HG03565 (cell line): ENCODE measurements at regions not wholly inside any gene's neighbourhood (a gene's known extent, or its start where the extent isn't known, plus 50 kb on each side); places are given as distances from the start of the nearest gene placed in this dataset.
A peak's percentile ranks its signal among the peaks of the same experiment; 100 is the strongest.

Source experiments
- ATAC-seq: cut with Tn5 transposase; IDR thresholded peaks from one replicate; pipeline ENCODE4 v1.9.1; 2021; ENCODE audit warnings: mild to moderate bottlenecking, moderate library complexity; ENCODE audit not compliant: unreplicated experiment

DNA sequence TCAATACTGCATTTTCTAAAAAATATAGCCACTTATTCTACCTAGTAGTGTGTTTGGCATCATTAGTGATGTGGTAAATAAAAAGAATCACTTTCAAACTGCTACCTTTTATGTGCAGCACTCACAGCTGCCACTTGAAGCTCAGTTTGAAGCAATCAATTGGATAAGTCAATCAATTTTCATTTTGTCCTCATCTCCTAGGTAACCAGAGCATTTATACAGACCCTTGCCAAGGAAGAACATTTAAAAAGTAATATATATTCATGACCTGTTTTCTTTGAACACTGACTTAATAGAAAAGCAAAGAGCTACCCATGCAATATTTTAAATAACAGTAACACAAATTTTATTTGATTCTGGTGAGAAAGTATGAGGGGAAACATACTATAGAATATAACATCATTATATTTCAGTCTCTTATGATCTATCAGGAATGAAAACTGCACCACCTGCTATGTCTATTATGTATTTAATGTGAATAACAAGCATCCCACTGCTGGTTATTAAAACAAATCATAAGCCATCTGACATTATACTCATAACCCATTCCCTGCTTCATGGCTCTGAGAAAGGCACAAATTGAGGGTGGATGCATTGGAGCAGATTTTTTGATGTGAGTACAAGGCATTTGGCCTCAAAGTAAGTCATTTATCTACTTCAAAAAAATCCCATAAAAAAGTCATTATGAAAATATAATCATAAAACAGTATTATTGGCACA, 168.4 kb upstream of the C21orf91 start:
- no peak for ATAC-seq

DNA sequence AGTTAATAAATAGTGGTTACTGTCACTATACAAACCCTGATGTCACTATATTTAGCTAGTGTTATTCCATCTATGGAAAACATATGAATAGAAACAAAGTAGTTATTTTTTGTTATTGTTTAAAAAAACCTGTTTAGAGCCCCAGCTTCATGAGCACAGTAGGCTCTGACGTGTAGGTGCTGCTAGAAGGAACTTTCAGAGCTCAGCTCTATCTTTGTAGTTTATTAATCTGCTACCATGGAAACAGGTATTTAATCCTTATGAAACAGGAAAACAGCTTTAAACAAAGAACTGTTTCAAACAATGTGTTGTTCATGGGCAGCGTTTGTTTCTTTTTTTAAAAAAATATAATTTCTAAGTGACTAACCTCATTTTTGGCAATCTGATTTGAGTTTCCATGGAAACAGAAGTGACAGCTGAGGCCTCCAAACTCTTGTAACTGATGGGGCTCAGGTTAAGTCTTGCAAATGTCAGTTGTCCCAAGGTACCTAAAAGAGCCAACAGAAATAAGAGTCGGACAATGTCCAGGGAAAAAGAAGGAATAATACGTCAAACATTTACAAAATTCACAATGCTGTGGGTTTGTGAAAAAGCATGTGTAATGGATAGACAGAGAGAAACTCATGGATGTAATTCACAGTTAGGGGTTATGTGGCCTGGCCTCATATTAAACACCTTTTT, 162.0 kb upstream of the C21orf91 start:
- no peak for ATAC-seq

DNA sequence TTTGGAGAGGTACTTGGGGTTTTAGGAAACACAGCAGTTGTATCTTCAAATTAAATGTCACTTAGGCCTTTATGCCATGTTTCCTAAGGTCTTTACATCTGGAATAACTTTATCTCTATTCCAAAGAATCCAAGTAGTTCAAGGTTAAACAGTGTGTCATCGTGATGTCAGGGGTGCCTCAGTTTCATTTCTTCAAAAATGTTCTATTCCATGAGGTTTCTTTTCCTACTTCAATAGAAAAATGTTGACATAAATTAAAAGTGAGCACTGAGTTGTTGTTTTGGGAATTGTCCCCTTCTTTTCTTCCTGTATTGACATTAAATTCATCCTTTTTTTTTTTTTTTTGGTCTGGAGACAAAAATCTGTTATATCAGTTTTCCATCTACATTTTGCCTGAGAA, 160.6 kb upstream of the C21orf91 start:
- no peak for ATAC-seq

DNA sequence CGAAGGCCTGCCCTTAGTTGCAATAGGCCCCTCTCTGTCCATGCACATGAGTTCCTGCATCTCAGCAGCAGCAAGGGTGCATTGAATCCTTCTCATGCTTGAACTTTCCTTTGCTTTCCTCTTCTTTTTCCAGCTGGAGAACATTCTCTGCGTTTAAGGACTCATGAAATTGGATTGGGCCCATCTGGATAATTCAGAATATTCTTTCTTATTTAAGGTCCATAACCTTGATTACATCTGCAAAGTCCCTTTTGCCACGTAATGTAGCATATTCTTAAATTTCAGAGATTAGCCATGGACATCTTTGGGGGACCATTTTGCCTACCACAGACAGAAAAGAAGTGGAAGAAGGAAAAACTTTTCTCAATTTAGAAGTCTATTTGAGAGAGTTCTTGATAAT, 159.7 kb upstream of the C21orf91 start:
- no peak for ATAC-seq

DNA sequence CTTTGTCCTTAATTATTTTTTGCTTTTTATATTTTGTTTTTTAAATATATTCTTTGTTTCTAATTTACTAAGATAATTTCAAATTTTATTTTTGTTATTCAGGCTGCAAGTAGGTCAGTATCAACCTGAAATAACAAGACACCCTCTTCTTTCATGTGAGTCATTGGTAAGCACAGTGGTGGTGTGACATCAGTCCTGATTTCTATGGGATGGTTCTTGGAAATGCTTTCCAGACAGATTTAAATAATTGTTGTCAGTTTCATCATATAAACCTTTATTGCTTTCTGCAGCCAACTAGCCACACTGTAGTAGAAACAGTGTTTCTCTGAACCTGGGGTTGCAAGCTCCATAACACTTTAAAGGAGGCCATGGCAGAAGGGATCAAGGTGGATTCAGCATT, 157.5 kb upstream of the C21orf91 start:
- no peak for ATAC-seq

DNA sequence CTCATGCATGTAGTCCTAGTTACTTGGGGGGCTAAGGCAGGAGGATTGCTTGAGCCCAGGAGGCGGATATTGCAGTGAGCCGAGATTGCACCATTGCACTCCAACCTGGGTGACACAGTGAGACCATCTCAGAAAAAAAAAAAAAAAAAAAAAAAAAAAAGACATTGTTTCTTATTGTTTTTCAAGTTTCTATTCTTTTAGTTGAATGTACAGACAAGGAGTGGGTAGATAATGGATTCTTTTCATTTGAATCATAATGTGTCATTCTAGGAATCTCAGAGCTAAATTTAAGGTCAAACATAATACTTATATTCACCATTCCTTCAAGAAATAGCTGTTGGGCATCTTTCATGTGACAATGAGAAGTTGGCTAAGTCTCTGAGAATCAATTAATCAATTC, 157.0 kb upstream of the C21orf91 start:
- no peak for ATAC-seq

DNA sequence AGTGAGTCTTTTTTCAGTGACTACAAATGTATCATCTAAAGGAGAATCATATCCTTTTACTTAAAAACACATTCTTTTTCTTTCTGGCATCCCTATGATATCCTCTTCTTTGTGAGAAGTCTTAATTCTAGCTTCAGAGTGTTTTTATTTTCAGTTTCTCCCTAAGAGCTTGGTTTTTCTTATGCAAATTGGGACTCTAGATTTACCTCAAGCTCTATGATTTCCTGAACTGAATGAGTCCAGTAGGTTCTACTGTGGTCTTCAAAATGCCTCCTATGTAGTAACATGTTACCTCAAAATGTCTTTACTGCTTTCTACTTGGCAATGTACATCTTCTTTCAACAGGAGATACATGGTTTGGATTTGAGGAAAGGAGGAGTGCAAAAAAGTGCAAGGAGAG, 148.2 kb upstream of the C21orf91 start:
- no peak for ATAC-seq

DNA sequence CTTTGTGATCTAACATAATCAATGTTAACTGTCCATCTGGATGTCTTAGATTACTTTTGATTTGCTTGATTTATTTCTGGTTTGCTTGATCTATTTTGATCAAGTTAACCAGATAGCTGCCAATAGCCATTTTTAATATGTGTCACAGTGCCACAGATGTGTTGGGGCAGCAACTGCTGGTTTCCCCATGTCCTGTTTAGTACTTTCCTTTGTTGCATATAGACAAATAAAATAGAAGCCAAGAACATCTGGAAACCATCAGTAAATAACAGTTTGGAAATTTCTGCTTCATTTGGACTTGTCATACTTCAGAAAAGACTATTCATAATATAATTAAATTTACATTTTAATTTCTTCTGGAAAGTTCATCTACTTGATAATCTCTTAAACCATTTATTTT, 145.6 kb upstream of the C21orf91 start:
- ATAC-seq: no peak

DNA sequence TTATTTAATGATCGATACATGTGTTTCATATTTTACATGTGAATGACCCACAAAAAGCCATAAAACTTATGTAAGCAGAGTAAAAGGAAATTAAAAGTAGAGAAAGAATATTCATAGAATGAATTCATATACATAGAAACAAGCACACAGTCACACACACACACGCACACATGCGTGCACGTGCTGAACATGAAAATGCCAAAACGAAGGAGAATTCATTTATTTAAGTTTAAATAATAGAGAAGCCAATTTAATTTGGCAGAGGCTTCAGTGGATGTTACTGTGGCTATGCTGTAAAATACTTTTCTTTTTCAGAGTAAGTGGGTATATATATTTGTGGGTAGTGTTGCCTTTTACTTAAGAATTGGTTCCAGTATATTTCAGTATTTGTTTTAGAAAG, 145.0 kb upstream of the C21orf91 start:
- no peak for ATAC-seq

DNA sequence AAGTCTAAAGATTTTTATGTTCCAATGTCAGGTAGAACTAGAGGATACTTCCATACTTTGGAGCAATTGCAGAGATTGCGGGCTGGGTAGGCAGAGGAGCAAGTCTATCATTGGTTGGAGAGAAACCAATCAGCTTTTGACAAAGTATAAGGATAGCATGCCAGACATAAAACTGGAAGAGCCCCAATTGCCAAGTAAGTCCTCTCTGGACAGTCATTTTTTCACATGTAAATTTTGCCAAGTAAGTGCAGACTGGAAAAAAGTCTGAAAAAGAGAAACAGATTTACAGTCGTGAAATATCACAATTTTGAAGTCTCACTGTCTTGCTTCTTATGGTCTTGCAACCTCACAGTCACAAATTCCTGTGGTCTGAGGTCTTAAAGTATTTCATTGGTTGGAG, 131.4 kb upstream of the C21orf91 start:
- no peak for ATAC-seq

DNA sequence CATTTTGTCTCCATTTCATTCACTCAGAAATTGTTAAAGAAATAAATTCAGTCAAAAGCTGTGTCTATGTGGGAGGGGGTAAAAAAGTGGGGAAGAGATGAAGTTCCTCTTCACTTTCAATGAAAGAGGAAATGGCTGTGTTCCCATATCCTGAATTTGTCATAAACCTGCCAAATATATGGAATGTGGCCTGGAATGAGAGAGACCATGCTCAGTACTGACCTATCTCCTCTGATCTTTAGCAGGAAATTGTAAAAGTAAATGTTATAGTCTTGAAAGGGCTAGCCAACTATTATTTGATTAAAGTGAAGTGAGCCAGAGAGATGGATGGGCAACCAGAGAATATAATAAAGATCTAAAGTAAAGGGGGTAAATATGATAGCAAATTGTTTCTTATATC, 130.3 kb upstream of the C21orf91 start:
- no peak for ATAC-seq

DNA sequence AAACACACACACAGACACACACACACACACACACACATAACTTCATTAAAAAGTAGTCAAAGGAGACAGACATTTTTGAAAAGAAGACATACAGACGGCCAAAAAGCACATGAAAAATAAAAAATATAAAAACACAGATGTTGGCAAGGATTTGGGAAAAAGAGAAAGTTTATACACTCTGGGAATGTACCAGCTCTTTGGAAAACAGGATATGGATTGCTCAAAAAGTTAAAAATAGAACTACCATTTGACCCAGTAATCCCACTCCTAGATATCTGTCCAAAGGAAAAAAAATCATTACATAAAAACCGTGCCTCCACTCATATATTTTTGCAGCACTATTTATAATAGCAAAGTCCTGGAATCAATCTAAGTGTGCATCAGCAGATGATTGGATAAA, 128.4 kb upstream of the C21orf91 start:
- ATAC-seq: no peak

DNA sequence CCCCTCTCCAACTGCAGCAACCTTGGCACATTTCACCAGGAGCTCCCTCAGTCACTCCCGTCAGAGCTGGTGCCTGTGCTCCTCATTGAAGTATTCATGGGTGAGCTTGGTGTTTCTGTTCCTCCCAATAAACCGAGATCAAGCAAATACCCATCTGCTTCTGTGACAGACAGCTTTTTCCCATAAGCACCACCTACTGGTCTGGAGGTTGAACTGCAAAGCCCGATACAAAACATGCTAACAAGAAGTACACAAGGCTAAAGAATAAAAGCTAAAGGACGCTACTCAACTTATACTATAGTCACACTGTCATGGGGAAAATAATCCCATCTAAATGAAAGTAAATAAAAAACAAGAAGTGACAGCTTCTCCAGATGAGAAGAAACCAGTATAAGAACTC, 111.9 kb upstream of the C21orf91 start:
- peak; percentile 78 for ATAC-seq

DNA sequence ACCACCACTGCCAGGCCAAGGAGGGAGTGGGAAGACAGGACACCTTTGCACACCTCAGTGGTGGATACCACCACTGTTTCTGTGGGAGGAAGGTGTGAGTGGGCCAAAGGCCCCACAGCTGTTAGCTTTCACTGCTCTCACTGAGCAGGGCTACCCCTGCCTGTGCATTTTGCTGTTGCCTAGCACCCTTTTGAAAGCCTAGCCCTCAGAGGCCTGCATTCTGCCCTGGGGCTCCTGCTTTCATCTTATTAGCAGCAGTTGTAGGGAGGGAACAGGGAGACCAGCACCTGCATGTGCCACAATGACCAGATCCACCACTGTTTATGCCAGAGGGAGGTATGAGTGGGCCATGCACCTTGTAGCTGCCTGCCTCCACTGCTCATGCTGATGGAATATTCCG, 110.9 kb upstream of the C21orf91 start:
- ATAC-seq: no peak

DNA sequence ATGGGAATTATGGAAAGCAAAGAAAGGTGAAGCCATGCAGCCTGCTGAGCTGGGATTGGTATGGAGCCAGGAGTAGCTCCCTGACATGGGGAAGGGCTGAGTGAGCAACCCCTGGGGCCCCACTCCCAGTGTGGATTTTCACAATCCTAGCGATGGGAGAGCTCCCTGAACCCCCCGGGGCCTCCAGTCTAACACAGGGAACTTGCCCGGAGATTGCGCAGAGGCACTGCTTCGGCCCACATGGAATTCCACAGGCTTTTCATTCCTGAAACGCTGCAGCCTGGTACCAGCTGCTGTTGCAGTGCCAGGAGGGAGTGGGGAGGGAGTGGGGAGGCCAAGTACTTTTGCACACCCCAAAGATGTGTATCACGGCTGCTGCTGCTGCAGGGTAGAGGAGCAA, 110.4 kb upstream of the C21orf91 start:
- ATAC-seq: no peak

DNA sequence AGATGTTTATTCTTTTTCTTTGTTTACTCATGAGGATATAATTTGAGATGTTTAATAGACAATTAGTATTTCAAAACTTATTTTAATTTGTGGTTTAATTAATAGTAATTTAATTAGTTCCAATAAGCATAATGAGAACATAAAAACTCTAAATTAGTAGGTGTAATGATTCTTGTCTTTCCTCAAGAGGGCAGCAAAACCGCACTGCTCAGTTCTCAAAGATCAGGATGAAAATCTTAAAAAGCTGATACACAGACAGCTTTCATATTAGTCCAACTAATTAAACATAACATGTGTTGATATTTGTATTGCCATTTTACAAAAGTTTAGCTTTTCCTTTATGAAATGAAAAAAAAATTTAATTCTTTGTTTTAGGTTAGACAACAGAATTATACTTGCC, 106.7 kb upstream of the C21orf91 start:
- ATAC-seq: no peak

DNA sequence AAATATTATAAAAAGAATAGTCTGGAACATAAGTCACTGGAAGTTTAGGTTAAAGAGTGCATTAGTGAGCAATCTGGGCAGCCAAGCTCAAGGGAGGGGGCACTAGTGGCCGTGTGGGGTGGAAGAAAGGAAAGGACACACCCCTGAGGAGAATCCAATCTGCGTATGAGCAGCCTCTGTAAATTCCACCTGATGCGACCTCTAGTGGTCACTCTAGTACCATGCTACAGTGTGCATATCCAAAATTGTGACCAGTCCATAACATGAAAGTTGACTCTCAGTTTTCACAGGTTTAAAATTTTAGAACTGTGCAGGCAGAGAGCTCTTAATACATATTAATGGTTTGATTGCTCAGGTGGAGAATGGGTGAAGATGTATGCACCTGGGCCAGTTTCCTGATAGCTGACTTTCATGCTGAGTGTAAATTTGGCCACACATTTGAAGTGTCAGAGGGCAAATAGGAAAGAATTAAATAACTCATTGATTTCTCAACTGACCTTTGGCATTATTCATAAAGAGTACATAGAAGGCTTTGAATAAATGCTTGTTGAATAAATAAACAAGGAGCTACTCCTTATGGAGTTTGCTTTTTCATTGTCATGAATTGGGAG, 105.9 kb upstream of the C21orf91 start:
- ATAC-seq: peak; percentile 97

DNA sequence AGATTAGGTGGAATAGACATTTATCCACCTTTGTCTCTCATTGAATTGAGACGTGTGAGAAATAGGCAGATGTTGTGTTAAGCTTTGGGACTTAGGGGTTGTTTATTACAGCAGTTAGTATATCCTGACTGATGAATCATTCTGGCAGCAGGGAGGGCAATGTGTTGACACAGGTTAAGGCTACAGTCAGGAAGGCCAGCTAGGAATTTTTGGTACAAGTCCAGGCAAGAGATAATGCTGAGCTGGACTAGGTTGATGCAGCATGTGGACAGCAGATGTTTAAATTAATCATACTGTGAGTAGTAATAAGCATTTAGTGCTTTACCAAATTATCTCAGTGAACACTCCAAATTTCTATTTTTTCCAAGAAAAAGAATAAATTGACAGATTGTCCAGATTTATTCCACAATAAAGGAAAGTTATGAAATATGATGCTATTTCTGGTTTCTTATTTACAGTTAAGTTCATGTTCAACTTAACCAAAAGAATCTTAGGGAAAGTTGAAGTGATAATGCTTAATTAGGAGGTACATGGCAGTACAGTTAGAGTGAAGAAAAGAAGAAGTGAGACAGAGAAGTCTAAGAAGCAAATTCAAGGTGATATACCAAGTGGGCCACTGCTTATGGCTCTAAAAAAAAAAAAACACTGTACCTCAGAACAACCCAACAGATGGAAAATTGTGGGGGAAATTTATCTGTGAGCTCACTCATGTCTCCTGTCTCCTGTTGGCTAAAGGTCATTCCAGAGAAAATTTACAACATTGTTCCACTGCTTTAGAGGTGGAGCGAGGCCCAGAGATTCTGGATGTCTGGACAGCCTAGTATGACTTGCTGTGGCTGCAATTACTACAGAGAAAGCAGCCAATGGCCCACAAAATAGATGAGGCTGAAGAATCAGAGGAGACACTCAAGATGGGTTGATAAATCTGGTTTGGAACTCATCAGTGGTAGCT, 102.7 kb upstream of the C21orf91 start:
- no peak for ATAC-seq

DNA sequence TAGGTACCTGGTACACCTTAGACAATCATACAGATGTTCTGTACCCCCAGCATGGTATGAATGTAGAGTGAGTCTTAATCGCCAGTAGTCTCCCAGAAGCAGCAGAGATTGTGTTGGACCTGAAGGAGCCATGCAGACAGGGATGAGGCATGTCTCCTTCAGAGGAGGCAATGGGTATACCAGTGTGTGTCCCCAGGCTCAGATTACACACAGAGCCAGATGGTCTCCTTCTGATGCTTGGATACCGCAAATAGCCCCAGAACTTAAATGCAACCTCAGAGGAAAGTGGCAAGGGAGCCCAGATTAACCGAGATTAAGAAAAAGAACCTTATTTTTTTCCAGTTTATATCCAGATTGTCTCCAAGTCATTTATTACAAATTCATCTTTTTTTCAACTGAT, 96.8 kb upstream of the C21orf91 start:
- no peak for ATAC-seq

DNA sequence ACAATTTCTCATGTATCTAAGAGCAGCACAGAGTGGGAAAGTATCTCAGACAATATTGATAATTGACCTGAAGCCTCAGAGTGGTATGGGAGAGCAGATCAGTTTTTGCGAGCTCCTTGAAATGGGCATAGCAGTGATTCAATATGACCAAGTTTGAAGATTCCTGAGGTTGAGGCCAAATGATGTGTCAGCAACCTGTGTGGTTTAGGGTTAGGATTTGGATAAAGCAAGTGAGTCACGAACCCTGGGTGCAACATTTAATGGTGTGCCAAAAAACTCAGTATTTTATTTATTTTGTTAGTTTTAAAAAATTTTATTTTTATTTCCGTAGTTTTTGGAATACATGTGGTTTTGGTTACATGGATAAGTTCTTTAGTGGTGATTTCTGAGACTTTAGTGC, 92.5 kb upstream of the C21orf91 start:
- no peak for ATAC-seq

DNA sequence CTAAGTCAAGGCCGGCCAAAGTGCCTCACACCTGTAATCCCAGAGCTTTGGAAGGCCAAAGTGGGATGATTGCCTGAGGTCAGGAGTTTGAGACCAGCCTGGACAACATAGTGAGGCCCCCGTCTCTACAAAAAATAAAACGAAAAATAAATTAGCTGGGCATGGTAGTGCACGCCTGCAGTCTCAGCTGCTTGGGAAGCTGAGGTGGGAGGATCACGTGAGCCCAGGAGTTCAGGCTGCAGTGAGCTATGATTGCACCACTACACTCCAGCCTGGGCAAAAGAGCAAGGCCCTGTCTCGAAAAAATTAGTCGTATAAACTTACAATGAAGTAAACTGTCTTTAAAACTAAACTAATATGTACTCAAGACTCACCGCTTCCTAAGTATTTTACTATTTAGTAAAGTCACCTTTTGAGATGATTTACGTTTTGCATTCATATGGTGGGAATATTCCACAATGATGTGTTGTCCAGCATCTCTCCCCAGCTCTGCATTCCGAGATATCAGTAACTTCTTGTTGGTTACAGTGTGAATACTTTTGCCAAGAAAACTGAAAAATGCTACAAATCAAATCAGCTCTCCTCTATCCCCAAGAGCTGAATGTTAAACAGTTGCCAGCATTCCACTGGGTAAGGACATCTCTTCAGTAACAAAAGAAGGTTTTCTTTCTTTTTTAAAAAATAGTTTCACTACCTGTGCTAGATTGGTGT, 84.9 kb upstream of the C21orf91 start:
- no peak for ATAC-seq
